DLD1 (cell line): ENCODE measurements at regions not wholly inside any gene's neighbourhood (a gene's known extent, or its start where the extent isn't known, plus 50 kb on each side); places are given as distances from the start of the nearest gene placed in this dataset.

Experiments
- in situ Hi-C: cut with HindIII; loops from 2 replicates; pipeline ENCODE4 v1.10.0; 2017; ENCODE audit warnings: low sequenced_read_pairs

GRCh38 chr15:39167164-39168058, 413.5 kb upstream of the THBS1 start:
- in situ Hi-C loops: no loop called here

- in situ Hi-C loops: no loop called here
Measured at GRCh38 chr15:39171944-39172368, 408.9 kb upstream of the THBS1 start.

GRCh38 chr15:39172380-39173281, 408.2 kb upstream of the THBS1 start:
- in situ Hi-C loops: no loop called here

- in situ Hi-C loops: no loop called here
Measured at GRCh38 chr15:39173426-39173825, 407.5 kb upstream of the THBS1 start.

DNA sequence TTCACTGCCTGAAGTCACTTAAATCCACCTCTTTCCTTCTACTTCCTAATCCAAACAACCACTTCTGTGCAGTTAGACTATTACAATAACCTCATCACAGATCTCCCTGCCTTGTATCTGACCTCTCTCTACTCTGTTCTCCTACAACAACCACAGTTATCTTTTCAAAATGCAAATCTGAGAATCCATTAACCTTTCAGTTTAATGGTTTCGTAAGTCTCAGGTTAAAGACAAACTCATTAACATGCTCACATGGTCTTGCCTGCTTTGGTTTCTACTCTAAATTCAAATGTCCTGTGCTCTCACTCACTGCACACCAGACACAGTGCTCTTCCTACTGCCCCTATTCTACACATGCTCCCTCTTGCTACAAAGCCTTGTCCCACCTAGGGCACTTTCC, 406.5 kb upstream of the THBS1 start:
- in situ Hi-C loops: no loop called here

- in situ Hi-C loops: no loop called here
Measured at GRCh38 chr15:39176030-39176429, 404.8 kb upstream of the THBS1 start.

DNA sequence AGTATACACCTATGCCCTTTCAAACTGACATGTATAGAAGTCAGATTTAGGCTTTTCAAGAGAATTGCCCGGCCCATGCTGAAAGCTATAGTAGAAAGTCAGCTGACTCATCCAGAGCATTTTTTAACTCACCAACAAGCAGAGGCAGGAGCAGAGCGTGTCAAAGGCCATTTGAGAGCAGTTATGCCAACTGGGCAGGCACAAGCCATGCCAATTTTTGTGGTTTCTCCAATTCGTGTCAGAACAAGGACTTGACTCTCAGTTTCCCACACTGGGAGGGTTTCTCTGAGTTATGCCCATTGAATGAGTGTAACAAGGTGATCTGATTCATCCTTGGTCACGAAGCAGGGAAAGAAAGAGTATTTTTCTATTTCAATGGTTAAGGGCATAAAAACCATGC, 403.3 kb upstream of the THBS1 start:
- in situ Hi-C loops: no loop called here

DNA sequence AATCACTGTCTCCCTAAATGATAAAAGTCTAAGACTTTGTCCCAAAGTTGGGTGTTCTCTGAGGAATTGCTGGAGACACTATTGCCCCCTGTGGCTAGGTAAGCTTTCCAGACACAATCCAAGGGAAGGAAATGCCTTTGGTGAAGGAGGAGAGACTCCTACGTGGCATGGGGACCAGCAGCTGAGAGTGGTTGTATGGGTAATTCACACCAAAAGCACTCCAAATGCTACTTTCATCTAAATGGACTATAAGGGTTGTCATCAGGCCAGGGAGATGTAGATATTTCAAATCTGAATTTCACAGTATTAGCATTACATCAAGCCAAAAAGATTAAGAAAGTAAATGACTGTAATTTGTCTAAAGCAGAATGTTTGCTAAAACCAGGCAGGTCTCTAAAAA, 400.8 kb upstream of the THBS1 start:
- in situ Hi-C loops: no loop called here

DNA sequence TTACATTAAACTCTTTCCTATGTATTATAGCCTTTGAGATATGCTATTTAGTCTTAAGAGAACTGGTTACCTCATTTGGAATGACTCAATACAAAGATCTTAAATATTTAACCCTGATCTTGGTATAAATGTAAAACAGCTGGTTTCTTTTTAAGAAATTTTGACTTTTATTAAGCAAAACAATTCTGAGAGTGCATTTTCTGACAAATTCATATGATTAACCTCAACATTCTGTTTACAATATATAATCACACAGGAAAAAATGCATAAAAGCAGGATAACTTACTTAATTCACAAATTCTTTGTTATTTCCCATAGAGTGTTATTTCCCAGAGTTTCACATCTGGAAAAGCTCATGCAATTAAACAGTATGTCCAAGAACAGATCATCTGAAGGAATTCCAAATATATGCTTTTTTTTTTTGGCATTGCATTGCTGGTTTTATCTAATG, 400.4 kb upstream of the THBS1 start:
- in situ Hi-C loops: no loop called here

DNA sequence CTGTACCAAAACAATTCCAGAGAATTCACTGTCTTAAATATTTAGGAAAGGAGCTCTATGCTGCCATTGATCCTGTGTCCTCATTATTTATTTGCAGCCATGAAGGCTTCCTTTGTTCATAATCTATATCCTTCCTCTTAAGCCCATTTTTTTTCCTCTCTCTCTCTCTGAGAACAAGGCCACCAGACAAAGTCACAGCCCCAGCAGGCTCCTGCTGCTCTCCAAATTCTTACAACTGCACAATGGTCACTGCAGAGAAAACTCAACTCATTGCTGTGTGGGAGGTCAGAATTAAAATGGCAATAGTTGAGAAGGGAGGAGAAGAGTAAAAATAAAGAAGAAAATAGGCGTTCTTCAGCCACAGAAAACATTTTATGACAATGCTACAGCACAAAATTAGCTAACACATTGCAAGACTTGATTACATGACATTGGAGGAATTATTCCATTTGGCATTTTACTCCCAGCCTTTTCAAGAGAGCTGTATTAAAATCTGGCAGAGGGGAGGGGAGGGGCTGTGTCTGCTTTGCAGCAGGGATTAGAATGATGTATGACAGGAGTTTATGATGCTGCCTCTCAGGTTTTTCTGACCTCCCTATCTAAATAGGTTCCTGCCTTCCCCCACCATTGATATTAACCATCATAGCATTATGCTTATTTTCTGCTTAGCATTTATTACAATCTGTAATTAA, 399.7 kb upstream of the THBS1 start:
- in situ Hi-C loops: no loop called here

GRCh38 chr15:39181940-39182339, 398.9 kb upstream of the THBS1 start:
- in situ Hi-C loops: no loop called here

- in situ Hi-C loops: no loop called here
Measured at GRCh38 chr15:39183164-39183881, 397.6 kb upstream of the THBS1 start.

- in situ Hi-C loops: no loop called here
Measured at GRCh38 chr15:39184701-39185390, 396.0 kb upstream of the THBS1 start.

GRCh38 chr15:39188314-39188713, 392.6 kb upstream of the THBS1 start:
- in situ Hi-C loops: no loop called here

DNA sequence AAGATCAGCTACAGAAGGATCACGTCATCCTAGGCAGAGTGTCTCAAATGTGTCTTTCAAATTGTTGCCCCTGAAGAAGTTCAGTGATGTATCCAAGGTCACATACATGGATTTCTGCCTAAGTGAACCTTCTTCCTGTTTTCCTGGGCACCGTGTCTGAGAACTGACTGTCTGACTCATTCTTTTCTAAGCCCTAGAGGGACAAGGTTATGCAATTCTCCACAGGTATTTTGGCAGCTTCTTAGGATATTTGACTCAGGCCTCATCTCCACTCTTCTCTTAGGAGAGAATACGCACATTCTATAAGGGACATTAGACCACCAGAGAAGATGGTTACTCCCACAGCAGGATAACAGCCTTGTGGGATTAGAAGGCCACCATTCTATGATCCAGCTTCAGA, 391.9 kb upstream of the THBS1 start:
- in situ Hi-C loops: no loop called here

DNA sequence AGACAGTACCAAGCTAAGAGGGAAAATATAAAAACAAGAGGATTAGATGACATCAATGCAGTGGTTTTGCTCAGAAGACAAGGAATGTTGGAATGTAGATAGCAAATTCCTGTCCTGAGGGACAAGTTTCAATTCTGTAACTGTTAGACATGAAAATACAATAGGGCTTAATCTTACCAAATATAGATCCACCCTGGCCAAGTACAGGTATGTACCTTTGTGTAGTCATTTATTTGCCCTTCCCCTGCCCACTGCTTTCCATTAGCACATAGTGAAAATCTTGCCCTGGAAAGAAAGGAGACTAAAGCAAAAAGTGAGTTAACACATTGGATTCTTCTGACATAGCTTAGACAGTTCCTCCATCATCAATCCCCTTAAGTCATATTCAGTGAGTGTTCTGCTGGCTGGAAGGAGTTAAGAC, 389.0 kb upstream of the THBS1 start:
- in situ Hi-C loops: no loop called here

- in situ Hi-C loops: no loop called here
Measured at GRCh38 chr15:39192351-39192750, 388.5 kb upstream of the THBS1 start.

- in situ Hi-C loops: no loop called here
Measured at GRCh38 chr15:39192979-39193560, 387.8 kb upstream of the THBS1 start.

GRCh38 chr15:39193611-39194010, 387.3 kb upstream of the THBS1 start:
- in situ Hi-C loops: no loop called here
